ENCODE measurements at regions not wholly inside any gene's neighbourhood (a gene's known extent, or its start where the extent isn't known, plus 50 kb on each side); places are given as distances from the start of the nearest gene placed in this dataset.

DNA sequence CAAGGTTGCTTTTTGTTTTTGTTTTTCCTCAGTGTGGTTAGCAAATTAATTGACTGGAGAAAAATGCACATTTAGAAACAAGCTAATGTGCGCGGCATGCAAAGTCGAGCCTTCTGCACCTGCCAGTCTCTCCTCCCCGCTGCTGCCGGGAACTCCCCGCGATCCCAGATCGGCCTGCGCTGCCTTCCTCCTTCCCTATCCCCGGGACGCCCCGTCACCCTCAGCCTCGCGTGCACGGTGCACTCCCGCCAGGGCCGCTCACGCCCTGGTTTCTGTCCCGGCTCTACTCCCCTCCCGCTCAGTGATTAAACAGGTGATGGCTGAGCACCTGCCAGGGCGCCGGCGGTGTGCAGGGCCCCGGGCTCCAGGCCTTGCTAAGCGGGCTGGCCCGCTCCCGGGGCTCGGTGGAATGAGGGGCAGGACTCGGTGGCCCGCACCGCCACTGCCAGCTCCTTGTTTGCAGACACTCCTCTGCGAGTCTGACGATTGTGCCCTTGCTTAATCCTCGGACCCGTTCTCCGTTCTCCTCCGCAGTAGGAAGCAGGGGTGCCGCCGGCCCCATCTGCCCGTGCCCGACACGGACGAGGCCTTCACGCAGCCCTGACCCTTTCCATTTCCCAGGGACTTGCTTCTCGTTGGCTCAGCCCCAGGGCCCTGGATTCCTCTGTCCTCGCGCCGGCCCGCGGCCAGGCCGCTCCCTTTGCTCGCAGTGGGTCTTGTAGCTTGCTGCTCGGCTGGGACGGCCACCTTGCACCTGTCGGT lies 143.4 kb downstream of the TRIML1 start:
- TF ChIP-seq POLR2AphosphoS5 (IDR thresholded peaks at IDR 0.05) = no peak
- no peak for TF ChIP-seq EP300 (IDR thresholded peaks at IDR 0.05)
- TF ChIP-seq, protein P1, sequence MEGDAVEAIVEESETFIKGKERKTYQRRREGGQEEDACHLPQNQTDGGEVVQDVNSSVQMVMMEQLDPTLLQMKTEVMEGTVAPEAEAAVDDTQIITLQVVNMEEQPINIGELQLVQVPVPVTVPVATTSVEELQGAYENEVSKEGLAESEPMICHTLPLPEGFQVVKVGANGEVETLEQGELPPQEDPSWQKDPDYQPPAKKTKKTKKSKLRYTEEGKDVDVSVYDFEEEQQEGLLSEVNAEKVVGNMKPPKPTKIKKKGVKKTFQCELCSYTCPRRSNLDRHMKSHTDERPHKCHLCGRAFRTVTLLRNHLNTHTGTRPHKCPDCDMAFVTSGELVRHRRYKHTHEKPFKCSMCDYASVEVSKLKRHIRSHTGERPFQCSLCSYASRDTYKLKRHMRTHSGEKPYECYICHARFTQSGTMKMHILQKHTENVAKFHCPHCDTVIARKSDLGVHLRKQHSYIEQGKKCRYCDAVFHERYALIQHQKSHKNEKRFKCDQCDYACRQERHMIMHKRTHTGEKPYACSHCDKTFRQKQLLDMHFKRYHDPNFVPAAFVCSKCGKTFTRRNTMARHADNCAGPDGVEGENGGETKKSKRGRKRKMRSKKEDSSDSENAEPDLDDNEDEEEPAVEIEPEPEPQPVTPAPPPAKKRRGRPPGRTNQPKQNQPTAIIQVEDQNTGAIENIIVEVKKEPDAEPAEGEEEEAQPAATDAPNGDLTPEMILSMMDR (IDR thresholded peaks at IDR 0.05) = no peak

Measured in gastroesophageal sphincter (tissue), 3 donors.